Central memory CD4-positive, alpha-beta T cell (primary cell): ENCODE measurements at regions not wholly inside any gene's neighbourhood (a gene's known extent, or its start where the extent isn't known, plus 50 kb on each side); places are given as distances from the start of the nearest gene placed in this dataset.
A peak's percentile ranks its signal among the peaks of the same experiment; 100 is the strongest.
"Not testable (repeated sequence)": the region's sequence is repeated elsewhere in the genome, so short reads cannot be mapped to it uniquely, and the experiment has no call there.

ENCODE experiments used
- DNase-seq: peaks from one replicate; pipeline ENCODE4 v3.0.0; 2022

- not testable (repeated sequence) for DNase-seq
Observed at GRCh38 chr10:46749003-46749402, 162.2 kb upstream of the PTPN20 start.

DNA sequence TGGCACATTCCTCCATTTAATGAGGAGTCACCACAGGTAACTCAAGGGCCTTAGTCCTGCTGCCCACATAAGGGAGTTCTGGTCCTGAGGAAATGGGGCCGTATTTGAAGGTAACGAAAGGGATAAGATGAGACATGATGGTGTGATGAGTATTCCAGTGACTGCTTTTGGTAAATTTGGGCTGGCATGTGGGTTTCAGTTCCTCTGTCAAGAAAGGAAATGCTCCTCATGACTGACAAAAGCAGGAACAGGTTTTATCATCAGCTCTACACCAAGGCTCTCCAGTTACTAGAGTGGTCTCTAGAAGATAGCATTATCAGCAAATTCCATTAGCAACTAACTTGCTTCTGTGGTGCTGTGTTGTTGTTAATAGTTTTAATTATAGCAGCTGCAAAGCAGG, 161.8 kb upstream of the PTPN20 start:
- DNase-seq, result not testable (repeated sequence)

- not testable (repeated sequence) for DNase-seq
Observed at GRCh38 chr10:46753763-46754162, 157.5 kb upstream of the PTPN20 start.

DNA sequence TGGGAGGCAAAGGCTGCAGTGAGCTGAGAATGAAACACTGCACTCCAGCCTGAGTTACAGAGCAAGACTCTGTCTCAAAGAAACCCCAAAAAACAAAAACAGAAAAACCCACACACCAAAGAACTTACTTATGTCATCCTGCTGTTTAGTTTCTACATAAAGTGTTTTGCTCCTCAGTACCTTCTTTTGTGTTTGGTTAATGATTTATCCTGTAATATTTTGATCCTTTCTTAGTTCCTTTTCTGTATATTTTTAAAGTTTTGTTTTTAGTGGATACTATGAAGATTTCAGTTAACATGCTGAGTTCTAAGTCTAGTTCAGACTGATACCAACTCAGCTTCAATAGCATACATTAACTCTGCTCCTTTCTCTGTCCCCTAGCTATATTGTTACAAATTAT, 149.8 kb upstream of the PTPN20 start:
- not testable (repeated sequence) for DNase-seq

- DNase-seq, result not testable (repeated sequence)
Observed at GRCh38 chr10:46768515-46769291, 142.5 kb upstream of the PTPN20 start.

DNA sequence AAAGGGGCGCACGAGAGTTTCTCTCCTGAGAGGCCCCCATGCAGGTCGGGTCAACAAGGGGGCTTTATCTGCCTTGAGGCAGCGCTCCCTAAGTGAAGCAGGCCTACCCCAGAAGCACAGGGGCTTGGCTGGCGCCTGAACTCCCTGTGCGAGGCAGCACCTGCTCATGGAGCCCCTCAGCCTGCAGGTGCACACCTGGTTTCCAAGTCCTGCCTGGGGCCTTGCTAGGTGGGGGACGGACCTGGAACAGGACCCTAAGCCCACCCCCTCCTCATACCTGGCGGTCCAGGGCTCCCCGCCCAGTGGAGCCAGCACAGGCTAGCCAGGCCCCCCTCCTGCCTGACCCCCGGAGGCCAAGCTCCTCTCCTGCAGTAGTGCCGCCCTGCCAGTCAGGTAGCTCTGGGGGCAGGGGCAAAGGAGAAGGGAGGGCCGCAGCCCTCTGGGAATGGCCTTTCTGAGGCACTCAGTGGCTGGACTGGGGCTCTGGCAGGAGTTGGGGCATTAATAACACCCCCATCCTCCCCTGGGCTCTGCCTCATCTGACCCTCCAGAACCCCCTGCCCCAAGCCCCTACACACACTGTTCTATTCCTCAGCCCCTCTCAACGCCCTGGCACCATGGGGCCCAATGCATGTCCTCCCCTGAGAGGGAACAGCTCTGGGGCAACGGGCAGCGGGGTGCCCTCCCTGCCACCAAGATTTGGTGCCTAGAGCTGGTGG, 137.9 kb upstream of the PTPN20 start:
- not testable (repeated sequence) for DNase-seq

- DNase-seq, result not testable (repeated sequence)
Observed at GRCh38 chr10:46773897-46774236, 137.4 kb upstream of the PTPN20 start.

GRCh38 chr10:46774366-46774765, 136.9 kb upstream of the PTPN20 start:
- DNase-seq, result not testable (repeated sequence)

DNA sequence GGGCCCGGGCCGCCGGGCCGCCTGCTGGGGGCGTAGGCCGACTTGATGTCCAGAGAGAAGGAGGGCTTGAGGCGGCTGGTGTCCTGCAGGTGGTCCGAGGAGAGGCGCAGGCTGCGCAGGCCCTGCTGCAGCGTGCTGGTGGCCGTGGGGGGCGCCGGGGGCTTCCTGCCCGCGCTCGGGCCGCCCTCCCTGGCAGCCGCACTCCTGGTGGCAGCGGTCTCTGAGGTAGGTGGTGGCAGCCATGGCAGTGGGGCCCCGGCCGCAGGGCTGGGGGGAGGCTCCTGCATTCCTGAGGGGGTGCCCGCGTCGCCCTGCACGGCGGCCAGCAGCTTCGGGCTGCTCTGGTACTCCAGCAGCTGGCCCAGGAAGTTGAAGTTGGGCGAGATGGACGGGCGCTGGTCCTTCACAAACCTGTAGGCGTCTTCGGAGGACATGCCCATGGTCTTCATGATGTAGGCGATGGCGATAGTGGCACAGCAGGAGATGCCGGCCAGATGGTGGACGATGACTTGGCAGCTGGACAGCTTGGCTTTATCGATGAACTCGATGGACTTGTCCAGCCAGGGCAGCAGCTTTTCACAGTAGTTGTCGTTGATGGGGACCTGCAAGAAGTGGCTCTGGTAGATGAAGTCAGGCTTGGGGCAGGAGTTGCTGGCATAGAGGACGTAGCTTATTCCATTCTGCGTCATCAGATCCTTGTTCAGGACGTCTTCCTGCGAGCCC, 136.1 kb upstream of the PTPN20 start:
- not testable (repeated sequence) for DNase-seq

DNA sequence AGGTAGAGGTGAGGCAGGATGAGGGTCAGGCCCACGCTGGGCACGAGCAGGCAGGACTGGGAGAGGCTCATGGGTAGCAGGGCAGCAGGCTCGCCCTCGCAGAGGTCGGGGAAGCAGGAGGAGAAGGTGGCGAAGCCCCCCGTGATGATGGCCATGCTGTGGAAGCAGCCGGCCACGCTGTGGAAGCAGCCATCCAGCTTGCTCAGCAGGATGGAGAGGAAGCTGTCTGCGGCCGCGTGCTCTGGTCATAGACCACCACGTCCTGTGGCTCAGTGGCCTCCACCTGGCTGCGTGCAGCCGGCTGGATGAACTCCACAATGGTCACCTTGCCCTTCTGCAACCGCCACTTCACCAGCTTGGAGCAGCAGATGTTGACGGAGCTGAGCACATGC, 135.6 kb upstream of the PTPN20 start:
- not testable (repeated sequence) for DNase-seq

DNA sequence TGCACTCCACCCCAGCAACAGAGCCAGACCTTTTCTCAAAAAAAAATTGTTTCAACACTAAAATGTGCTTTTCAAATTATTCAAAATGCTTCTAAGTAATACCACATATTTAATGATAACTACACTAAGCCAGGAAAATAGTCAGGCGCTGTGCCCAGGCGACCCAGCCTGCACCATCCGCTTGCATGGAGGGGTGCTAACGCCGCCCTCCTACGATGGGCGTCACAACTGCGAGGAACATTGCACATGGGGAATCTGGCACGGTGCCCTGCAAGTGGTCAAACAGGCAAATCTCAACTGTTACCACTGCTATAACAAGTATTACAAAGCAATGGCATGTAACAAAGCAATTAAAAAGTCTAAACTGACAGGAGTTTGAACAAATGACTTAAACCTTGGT, 131.7 kb upstream of the PTPN20 start:
- DNase-seq, result not testable (repeated sequence)

DNA sequence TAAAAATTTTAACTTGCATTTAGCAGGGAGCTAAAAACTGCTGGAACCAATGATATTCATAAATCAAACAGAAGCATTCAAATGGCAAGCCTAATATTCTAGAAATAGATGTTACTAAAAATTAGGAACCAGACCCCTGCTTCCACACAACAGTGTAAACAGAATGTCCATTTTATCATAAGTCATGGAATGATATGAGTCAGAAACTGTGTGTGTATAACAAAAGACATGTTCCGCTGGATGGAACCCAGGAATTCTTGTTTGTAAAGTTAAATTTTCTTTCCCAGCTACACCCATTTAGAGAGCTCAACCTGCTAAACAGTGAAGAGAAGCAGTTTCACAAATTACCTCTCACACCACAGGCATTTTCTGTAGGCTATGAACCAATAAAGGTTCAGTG, 131.1 kb upstream of the PTPN20 start:
- not testable (repeated sequence) for DNase-seq

DNA sequence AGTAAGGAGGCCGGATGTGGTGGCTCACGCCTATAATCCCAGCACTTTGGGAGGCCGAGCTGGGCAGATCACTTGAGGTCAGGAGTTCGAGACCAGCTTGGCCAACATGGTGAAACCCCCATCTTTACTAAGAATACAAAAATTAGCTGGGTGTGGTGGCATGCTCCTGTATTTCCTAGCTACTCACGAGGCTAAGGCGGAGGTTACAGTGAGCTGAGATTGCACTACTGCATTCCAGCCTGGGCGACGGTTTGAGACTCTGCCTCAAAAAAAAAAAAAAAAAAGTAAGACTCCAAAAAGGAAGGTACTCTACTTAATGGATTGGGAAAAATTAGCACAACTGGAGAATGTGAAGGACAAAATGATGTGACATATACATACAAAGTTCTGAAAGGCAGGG, 130.2 kb upstream of the PTPN20 start:
- not testable (repeated sequence) for DNase-seq

DNA sequence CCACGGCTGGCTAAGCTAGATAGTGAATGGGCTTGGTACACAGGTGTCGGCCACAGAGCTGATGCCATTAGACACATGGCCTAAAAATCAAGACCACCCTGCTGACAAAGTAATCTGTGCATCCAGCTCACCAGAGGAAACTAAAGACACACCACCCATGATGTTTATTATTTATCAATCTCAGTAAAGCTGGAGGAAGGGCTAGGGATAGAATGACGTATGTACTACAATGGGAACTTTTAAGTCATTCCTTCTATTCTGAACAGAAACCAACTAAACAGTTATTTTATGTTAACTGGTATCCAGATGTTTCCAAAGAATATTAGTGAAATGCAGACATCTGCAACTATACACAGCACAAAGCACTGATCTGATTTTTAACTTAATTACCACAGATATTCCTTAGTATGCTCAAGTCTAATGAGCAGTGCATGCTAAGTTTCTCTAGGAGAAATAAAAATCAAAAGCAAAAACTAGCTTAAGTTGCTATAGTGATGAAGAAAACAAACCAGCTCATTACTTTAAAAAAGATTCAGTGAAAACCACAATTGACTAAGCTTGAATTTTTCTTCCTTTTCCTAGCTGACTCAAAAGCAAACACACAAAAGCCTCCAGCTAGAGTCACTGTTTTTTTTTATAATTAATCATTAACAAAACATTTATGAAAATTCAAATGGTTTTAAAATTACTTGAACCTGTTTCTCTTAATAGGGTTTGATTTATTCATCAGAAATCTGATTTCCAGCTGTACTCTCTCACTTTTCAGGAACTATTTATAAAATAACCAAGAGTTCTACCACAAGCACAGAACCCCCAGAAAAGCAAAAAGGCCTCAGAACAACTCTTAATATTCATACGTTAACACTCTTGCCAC, 129.0 kb upstream of the PTPN20 start:
- DNase-seq, result not testable (repeated sequence)

DNA sequence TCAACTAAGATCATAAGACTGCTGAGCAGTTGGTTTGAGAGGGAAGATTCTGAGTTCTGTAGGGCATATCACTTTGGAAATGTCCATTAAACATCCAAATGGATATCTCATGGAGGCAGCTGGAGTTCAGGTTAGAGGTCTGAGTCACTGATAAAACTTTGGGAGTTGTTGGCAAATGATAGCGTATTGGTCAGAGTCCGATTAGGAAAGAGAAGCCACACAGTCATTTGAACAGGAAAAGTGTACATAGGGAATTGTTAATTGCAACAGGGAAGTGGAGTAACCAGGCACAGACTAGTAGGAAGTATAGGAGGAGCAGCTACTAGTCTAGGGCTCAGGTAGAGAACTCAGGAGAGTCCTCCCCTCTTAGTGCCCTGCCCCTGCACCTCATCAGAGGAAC, 126.6 kb upstream of the PTPN20 start:
- DNase-seq, result not testable (repeated sequence)

GRCh38 chr10:46786125-46786517, 125.1 kb upstream of the PTPN20 start:
- not testable (repeated sequence) for DNase-seq

DNA sequence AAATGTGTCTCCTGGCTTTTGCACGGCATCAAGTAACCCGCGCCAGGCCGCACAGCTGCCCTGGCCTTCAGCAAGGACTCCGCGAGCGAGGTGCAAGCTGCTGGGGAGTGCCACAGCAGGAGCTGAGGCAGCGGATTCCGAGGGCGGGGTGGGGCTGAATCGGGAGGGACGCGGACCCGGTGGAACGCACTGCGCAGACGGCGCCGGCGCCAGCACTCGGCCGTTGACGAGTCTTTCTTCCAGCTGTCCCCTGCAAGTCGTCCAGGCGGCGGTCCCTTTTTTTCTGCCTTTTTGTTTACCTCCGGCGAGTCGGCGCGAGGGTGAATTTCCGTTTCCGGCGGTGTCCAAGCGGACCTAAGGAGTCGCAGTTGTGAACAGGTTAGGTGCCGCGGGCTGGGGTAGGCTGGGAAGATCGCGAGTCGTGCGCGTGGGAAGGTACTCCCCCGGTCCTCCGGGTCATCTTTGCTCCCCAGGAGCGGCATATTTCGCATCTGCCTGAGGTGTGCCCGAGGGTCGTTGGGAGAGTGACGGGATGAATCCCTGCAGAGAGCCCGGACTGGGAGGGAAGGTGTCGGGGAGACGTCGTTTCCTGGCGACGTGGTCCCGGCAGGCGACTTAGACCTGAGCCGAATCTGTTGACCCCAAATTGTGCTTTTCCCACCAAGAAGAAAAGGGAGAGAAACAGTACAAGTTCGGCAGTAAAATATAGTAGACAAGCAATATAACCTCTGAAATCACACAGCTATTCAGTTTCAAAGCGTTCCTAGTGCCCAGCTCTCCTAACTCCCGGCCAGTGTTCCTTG, 124.5 kb upstream of the PTPN20 start:
- peak; percentile 44 for DNase-seq

DNA sequence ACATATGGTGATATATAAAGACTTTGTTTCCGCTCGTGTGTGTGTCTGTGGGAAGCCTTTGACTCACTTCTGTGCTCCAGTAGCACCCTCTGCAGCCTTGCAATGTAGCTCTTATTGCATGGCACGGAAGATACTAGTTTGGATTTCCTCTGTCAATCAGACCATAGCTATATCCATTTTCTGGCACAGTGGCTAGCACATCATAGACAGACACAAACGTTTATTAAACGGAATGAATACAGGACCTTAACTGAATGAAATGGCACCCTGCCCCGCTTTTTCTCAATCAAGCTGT, 124.0 kb upstream of the PTPN20 start:
- no peak for DNase-seq

GRCh38 chr10:46792657-46793357, 118.4 kb upstream of the PTPN20 start:
- not testable (repeated sequence) for DNase-seq

DNA sequence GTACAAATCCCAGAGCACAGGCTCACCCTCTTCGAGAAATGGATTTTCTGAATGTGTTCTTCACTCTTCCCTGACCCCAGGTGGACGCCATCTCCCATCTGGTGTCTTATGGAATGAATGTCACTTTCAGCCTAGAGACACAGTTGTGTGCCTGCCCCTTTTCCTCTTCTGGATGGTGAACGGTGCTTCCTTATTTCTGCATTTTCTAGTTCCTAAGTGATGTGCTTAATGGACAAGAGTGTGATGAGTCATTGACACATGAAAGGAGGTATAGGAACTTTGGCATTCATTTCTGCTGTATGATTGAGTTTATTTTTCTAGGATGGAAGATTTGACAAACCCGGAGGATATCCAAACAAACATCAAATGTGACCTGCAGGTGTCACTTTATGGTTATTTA, 114.9 kb upstream of the PTPN20 start:
- not testable (repeated sequence) for DNase-seq

DNA sequence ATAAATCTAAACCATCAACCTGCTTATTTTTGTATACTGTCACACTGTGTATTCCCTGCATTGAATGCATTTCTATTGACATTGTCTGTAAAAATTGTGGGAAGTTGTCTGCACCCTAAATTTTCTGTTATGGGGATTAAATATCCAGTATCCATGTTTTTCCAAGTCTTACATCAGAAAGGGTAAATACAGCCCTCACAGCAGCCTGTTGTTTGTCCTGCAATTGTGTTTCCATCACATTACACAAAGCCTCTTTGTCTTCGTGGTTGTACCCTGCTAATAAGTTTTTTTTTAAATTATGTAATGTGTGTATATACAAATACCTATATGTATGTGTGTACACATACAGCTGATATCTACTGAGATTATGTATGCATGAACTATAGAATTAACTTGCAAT, 109.2 kb upstream of the PTPN20 start:
- not testable (repeated sequence) for DNase-seq
